ENCODE measurements at regions not wholly inside any gene's neighbourhood (a gene's known extent, or its start where the extent isn't known, plus 50 kb on each side); places are given as distances from the start of the nearest gene placed in this dataset.

- H3K9me3 ChIP-seq: no peaks in the 10 kb centered on the region
- TF ChIP-seq, protein P1, sequence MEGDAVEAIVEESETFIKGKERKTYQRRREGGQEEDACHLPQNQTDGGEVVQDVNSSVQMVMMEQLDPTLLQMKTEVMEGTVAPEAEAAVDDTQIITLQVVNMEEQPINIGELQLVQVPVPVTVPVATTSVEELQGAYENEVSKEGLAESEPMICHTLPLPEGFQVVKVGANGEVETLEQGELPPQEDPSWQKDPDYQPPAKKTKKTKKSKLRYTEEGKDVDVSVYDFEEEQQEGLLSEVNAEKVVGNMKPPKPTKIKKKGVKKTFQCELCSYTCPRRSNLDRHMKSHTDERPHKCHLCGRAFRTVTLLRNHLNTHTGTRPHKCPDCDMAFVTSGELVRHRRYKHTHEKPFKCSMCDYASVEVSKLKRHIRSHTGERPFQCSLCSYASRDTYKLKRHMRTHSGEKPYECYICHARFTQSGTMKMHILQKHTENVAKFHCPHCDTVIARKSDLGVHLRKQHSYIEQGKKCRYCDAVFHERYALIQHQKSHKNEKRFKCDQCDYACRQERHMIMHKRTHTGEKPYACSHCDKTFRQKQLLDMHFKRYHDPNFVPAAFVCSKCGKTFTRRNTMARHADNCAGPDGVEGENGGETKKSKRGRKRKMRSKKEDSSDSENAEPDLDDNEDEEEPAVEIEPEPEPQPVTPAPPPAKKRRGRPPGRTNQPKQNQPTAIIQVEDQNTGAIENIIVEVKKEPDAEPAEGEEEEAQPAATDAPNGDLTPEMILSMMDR (IDR thresholded peaks at IDR 0.05): no peak
- no peaks in the 10 kb centered on the region for H3K36me3 ChIP-seq
- intact Hi-C loops (cut with DNase I; ENCODE audit: low total_unique reads): no loop called here
- DNase-seq: no peak
- H3K4me3 ChIP-seq: no peak overlapping the region
- H3K27ac ChIP-seq: no peak overlapping the region
- H3K4me1 ChIP-seq: no peaks in the 10 kb centered on the region
- H3K27me3 ChIP-seq: no peaks in the 10 kb centered on the region
Measured at GRCh38 chr5:24918676-24919075, 273.9 kb upstream of the CDH10 start.

GRCh38 chr5:24916863-24917262, 272.1 kb upstream of the CDH10 start:
- intact Hi-C loops (cut with DNase I; ENCODE audit: low total_unique reads): no loop called here
- Histone ChIP-seq H3K4me1 (no peaks in the 10 kb centered on the region), H3K27ac (no peak overlapping the region), H3K9me3 (no peaks in the 10 kb centered on the region), H3K27me3 (no peaks in the 10 kb centered on the region), H3K4me3 (no peak overlapping the region), H3K36me3 (no peaks in the 10 kb centered on the region)
- TF ChIP-seq, protein P1 (IDR thresholded peaks at IDR 0.05): no peak
- no peak for DNase-seq

GRCh38 chr5:24909210-24909609, 264.4 kb upstream of the CDH10 start:
- H3K4me1 ChIP-seq: no peaks in the 10 kb centered on the region
- H3K27me3 ChIP-seq: no peaks in the 10 kb centered on the region
- H3K27ac ChIP-seq: no peak overlapping the region
- H3K36me3 ChIP-seq: no peaks in the 10 kb centered on the region
- no peak for DNase-seq
- TF ChIP-seq, protein P1 (IDR thresholded peaks at IDR 0.05): no peak
- no peaks in the 10 kb centered on the region for H3K9me3 ChIP-seq
- intact Hi-C loops (cut with DNase I; ENCODE audit: low total_unique reads): no loop called here
- no peak overlapping the region for H3K4me3 ChIP-seq

DNA sequence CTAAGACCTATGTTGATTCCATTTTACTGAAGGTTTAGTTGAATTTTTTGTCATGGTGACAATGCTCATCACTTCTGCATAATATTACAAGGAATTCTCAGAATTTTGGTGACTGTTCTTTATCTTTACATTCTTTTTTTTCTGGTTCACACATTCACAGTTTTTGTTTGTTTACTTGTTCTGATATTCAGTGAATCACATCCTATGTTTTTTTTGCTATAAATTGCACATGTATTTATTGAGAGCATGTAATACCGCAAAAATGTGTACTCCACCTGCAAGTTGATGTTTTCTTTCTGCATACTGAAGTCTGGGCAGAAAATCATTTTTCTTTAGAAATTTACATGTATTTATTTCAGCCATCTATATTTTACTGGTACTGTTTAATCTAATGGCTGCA, 261.9 kb upstream of the CDH10 start:
- no peak for DNase-seq
- Histone ChIP-seq H3K9me3 (no peaks in the 10 kb centered on the region), H3K4me1 (no peaks in the 10 kb centered on the region), H3K36me3 (no peaks in the 10 kb centered on the region), H3K4me3 (no peak overlapping the region), H3K27ac (no peak overlapping the region), H3K27me3 (no peaks in the 10 kb centered on the region)
- TF ChIP-seq, protein P1 (IDR thresholded peaks at IDR 0.05): no peak
- intact Hi-C loops (cut with DNase I; ENCODE audit: low total_unique reads): no loop called here

GRCh38 chr5:24904981-24905517, 260.3 kb upstream of the CDH10 start:
- no peak for DNase-seq
- no peaks in the 10 kb centered on the region for H3K27me3 ChIP-seq
- TF ChIP-seq, protein P1 (IDR thresholded peaks at IDR 0.05): no peak
- H3K4me3 ChIP-seq: no peak overlapping the region
- H3K36me3 ChIP-seq: no peaks in the 10 kb centered on the region
- H3K4me1 ChIP-seq: no peaks in the 10 kb centered on the region
- H3K9me3 ChIP-seq: no peaks in the 10 kb centered on the region
- intact Hi-C loops (cut with DNase I; ENCODE audit: low total_unique reads): no loop called here
- H3K27ac ChIP-seq: no peak overlapping the region

DNA sequence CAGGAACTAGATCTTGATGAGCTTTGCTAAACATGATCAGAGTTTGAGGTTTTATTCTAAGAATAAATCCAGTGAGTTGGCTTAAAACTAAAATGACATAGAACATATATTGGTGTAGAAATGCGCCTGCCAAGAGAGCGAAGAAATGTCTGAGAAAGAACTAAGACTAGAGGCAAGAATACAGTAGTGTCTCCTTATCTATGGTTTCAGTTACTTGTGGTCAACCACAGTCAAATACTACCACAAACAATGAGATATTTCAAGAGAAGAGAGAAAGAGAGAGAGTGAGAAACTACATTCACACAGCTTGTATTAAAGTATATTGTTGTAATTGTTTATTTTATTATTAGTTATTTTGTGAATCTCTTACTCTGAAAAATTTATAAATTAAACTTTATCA, 254.4 kb upstream of the CDH10 start:
- Histone ChIP-seq H3K4me1 (no peaks in the 10 kb centered on the region), H3K4me3 (no peak overlapping the region), H3K27me3 (no peaks in the 10 kb centered on the region), H3K27ac (no peak overlapping the region), H3K36me3 (no peaks in the 10 kb centered on the region), H3K9me3 (no peaks in the 10 kb centered on the region)
- intact Hi-C loops (cut with DNase I; ENCODE audit: low total_unique reads): no loop called here
- TF ChIP-seq, protein P1 (IDR thresholded peaks at IDR 0.05): no peak
- DNase-seq: no peak

All from tibial artery (tissue), 4 donors.